SH-SY5Y (cell line): ENCODE measurements at regions not wholly inside any gene's neighbourhood (a gene's known extent, or its start where the extent isn't known, plus 50 kb on each side); places are given as distances from the start of the nearest gene placed in this dataset.

Source experiments
- GATA2 ChIP-seq: IDR thresholded peaks from 2 replicates; pipeline ENCODE4 v1.6.1; 2011; ENCODE audit warnings: mild to moderate bottlenecking, low read depth, low read length
- GATA3 ChIP-seq: IDR thresholded peaks from 2 replicates; pipeline ENCODE4 v1.6.1; 2011; ENCODE audit warnings: low read depth, mild to moderate bottlenecking, low read length, moderate library complexity

DNA sequence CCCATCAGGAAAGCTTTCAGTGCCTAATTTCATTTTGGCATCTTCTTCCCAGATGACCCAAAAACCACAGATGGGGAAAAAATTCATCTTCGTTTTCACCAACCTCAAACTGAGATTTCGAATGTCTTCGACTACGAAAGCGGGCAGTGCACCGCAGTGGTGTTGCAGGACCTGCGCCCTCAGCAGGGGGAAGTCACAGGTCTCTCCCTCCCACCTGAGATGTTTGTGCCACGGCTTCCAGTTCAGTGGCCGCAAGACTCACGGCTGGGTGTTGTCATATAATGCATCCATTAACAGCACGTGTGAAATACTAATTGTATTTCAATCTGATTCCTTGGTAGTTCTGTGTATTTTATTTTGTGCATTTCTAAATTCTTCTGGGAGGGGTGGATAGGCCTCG is 66.2 kb upstream of the SALL3 start:
- TF ChIP-seq GATA2 = no peak
- TF ChIP-seq GATA3 = no peak

- TF ChIP-seq GATA2 (no peak), GATA3 (no peak)
Measured at GRCh38 chr18:78913830-78914231, 65.8 kb upstream of the SALL3 start.

- TF ChIP-seq GATA3 (no peak), GATA2 (no peak)
Measured at GRCh38 chr18:78914249-78914935, 65.2 kb upstream of the SALL3 start.

- no peak for TF ChIP-seq GATA2
- no peak for TF ChIP-seq GATA3
Measured at GRCh38 chr18:78915446-78916008, 64.1 kb upstream of the SALL3 start.

DNA sequence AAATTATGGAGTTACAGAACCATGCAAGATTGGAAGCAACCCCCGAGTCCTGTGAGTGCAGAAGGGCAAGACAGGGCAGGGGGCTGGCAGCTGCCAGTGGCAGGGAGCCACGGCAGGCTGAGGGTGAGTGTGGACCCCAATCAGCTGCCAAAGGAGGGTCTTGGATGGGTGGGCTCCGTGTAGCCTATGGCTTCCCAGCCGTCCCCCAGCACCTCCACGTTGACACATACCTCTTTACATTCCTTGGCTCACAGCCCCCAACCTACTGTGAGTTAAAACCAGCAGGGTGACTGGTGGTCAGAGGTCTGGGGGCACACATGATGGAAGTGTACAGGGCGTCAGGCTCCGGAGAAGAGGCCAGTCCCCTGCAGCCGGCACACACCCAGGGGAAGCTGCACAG is 60.9 kb upstream of the SALL3 start:
- TF ChIP-seq GATA2 (no peak), GATA3 (no peak)

GRCh38 chr18:78919956-78920355 is 59.7 kb upstream of the SALL3 start:
- TF ChIP-seq GATA2 (no peak), GATA3 (no peak)

DNA sequence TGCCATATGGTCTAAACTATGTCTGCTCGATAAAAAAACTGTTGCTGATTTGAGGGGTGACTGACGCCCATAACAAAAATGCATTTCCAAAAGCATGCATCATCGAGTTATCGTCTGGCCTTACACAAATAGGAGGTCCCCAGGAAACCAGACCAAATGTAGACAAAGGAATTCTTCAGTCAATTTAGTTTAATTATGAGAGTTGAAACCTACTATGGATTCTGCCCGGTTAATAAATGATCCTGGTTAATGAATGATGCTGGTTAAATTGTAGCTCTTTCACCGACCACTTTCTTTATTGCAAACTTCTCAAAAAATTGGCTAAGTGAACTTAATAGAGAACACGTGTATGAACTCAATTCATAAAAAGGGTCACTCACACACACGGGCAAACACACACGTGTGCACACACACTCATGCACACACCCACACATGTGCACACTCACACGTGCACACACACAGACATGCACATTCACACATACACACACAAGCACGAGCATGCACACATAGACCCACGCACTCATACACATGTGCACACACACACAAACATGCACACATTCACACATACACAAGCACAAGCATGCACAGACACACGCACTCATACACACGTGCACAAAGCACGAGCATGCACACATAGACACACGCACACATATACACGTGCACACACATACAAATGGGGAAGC is 59.0 kb upstream of the SALL3 start:
- TF ChIP-seq GATA3 = no peak
- TF ChIP-seq GATA2 = no peak

DNA sequence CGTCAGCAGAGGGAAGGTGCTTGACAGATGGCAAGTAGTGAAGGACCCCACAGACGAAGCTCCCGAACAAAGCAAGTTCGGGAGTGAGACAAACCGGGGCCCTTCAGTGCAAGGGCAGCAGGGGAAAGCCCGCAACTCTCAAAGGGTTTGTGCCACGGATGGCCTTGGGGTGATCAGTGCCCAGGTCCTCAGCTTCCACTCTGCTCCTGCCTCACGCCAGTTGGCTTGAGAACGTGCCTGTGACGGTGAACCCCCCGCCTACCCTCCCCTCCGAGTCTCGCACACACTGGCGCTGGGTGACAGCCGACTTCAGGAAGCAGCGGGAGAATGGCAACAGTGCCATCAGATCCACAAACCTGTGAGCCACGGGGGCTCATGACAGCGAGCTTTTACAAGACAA is 56.8 kb upstream of the SALL3 start:
- TF ChIP-seq GATA3 (no peak), GATA2 (no peak)

GRCh38 chr18:78924301-78924700 is 55.3 kb upstream of the SALL3 start:
- TF ChIP-seq GATA3 = no peak
- TF ChIP-seq GATA2 = no peak

- no peak for TF ChIP-seq GATA2
- no peak for TF ChIP-seq GATA3
Measured at GRCh38 chr18:78924786-78925540, 54.7 kb upstream of the SALL3 start.

GRCh38 chr18:78925557-78926242 is 53.9 kb upstream of the SALL3 start:
- TF ChIP-seq GATA2 (no peak), GATA3 (no peak)

DNA sequence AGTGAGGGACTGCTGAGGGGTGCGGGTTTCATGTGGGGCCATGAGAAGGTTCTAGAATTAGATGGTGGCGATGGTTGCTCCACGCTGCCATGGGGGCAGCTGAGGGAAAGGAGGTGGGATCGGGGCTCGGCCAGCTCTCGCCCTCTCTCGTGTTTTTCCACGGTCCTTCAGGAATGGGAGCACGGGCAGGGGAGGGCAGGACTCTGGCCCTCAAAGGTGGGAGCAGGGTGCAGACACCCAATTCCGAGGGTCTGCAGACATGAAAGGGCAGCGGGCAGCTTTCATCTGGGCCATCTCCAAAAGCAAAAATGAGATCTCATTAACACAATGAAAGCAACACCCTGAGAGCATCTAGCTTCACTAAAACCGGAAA is 53.4 kb upstream of the SALL3 start:
- TF ChIP-seq GATA3 (no peak), GATA2 (no peak)

GRCh38 chr18:78927156-78927555 is 52.5 kb upstream of the SALL3 start:
- no peak for TF ChIP-seq GATA2
- no peak for TF ChIP-seq GATA3

- TF ChIP-seq GATA3 (no peak), GATA2 (no peak)
Measured at GRCh38 chr18:78927616-78928015, 52.0 kb upstream of the SALL3 start.
